Skeletal muscle tissue (tissue), 3 donors: ENCODE measurements at regions not wholly inside any gene's neighbourhood (a gene's known extent, or its start where the extent isn't known, plus 50 kb on each side); places are given as distances from the start of the nearest gene placed in this dataset.
"Not testable (repeated sequence)": the region's sequence is repeated elsewhere in the genome, so short reads cannot be mapped to it uniquely, and the experiment has no call there.

Experiments used
- H3K27ac ChIP-seq: one replicate; pipeline ENCODE4 v1.7.0; 2013; ENCODE audit warnings: mild to moderate bottlenecking, low read depth, low read length, inconsistent platforms
- H3K27me3 ChIP-seq, 3 donors: one replicate each; pipeline ENCODE4 v1.7.0; 2013; ENCODE audit warnings: low read length in 3 of 3; ENCODE audit not compliant: control insufficient read depth in 3 of 3, insufficient read depth in 3 of 3
- H3K36me3 ChIP-seq, 3 donors: one replicate each; pipeline ENCODE4 v1.7.0; 2013; ENCODE audit warnings: low read length in 3 of 3; ENCODE audit not compliant: control insufficient read depth in 3 of 3, insufficient read depth in 3 of 3
- H3K4me1 ChIP-seq, 3 donors: one replicate each; pipeline ENCODE4 v1.7.0; 2013; ENCODE audit warnings: low read length in 3 of 3, mild to moderate bottlenecking in 3 of 3; ENCODE audit not compliant: control insufficient read depth in 3 of 3, insufficient read depth in 3 of 3
- H3K4me3 ChIP-seq, 3 donors: one replicate each; pipeline ENCODE4 v1.7.0; 2013; ENCODE audit warnings: low read length in 3 of 3
- H3K9ac ChIP-seq, 3 donors: one replicate each; pipeline ENCODE4 v1.7.0; 2013; ENCODE audit warnings: low read length in 3 of 3, mild to moderate bottlenecking in 3 of 3, moderate library complexity in 2 of 3, low read depth in 1 of 3
- H3K9me3 ChIP-seq, 3 donors: one replicate each; pipeline ENCODE4 v1.7.0; 2013; ENCODE audit warnings: low read length in 3 of 3; ENCODE audit not compliant: control insufficient read depth in 3 of 3
- donor health status: Osteomylitis.

- Histone ChIP-seq H3K27ac (no peak overlapping the region), H3K36me3 (no peaks in the 10 kb centered on the region), H3K9me3 (no peaks in the 10 kb centered on the region), H3K4me3 (no peak overlapping the region), H3K4me1 (no peaks in the 10 kb centered on the region), H3K9ac (no peak overlapping the region), H3K27me3 (no peaks in the 10 kb centered on the region)
Measured at GRCh38 chr13:60258349-60258748, 94.6 kb upstream of the DIAPH3 start.

DNA sequence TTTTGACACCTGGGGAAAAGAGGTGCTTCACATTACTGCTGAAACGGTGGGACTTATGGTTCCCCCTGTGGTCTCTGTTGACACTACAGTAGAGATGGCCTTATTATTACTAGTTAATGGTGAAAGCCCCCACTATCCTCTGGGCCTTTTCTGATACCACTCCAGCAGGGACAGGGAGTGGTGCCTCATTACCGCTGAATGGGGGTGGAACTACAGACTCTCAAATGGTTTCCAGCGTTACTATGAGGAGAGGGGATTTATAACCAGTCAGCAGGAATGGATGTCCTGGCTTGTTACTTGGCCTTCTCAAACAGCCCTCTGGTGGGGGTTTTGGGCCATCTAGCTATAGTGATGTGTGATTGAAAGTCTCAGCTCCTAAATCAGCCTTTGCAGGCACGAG, 96.7 kb upstream of the DIAPH3 start:
- Histone ChIP-seq H3K9ac (no peak overlapping the region), H3K27ac (no peak overlapping the region), H3K4me3 (no peak overlapping the region), H3K36me3 (no peaks in the 10 kb centered on the region), H3K4me1 (no peaks in the 10 kb centered on the region), H3K27me3 (no peaks in the 10 kb centered on the region), H3K9me3 (no peaks in the 10 kb centered on the region)

DNA sequence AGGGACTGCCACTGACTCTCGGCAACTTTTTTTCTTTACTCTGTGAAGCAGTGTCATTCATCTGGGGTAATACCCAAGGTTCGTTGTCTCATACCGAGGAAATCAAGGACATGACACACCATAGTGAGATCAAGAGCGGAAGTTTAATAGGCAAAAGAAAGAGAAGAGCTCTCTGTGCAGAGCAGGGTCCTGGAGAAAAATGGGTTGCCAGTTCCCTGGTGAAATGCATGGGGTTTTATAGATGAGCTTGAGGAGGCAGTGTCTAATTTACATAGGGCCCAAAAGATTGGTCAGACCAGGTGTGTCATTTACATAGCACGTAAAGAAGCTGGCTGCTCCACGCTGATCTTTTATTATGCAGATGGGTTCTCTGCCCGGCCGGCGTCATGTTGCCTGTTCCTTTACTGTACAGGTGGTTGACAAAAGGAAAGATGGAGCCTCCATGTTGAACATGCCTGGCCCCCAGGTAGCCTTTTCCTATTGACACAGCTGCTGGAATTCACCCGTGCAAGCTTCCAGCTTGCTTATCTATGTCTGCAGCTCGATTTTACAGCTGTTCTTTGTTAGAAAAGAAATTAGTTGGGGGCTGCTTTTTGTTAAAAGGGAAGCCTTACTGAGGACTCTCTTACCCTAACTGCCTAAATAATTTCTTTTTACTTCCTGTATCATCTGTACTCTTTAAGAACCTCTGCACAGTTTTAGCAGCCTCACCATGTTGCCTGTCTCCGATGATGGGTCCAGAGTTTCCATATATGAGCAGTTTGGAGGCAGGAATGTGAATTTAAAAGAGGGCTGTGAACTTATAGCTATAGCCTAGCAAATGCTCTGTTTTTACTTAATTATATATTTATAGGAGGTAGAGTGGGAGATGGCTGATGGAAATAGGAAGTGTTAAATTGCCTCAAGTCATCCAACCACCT, 98.0 kb upstream of the DIAPH3 start:
- Histone ChIP-seq H3K36me3 (no peaks in the 10 kb centered on the region), H3K4me3 (no peak overlapping the region), H3K27ac (no peak overlapping the region), H3K9me3 (no peaks in the 10 kb centered on the region), H3K27me3 (no peaks in the 10 kb centered on the region), H3K9ac (no peak overlapping the region), H3K4me1 (no peaks in the 10 kb centered on the region)

DNA sequence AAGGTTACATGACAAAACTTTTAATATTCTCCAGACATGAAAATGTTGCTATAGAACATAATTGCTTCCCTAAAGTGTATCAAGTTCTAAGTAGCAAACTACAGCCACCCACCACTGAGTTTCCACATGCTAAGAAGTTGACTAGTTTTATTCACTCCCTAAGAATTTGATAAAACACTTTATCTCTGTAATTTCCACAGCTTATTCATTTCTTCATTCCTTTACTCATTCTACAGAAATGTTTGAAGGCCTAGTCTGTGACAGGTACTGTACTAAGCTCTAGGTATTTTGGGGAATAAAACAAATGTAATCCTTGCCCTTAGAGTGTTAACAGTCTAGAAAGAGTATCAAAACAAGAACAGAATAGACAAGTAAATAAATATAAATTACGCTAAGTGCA, 101.8 kb upstream of the DIAPH3 start:
- no peaks in the 10 kb centered on the region for H3K36me3 ChIP-seq
- no peak overlapping the region for H3K27ac ChIP-seq
- no peak overlapping the region for H3K4me3 ChIP-seq
- no peaks in the 10 kb centered on the region for H3K9me3 ChIP-seq
- H3K27me3 ChIP-seq, result no peaks in the 10 kb centered on the region
- H3K4me1 ChIP-seq, result no peaks in the 10 kb centered on the region
- H3K9ac ChIP-seq, result no peak overlapping the region

- H3K9ac ChIP-seq, result peak overlapping the region in 2 of 3 donors; percentile 26 to 40
- no peak overlapping the region for H3K27ac ChIP-seq
- no peaks in the 10 kb centered on the region for H3K4me1 ChIP-seq
- no peaks in the 10 kb centered on the region for H3K9me3 ChIP-seq
- H3K4me3 ChIP-seq, result peak overlapping the region; percentile 44 to 65 (median 63)
- H3K36me3 ChIP-seq, result no peaks in the 10 kb centered on the region
- no peaks in the 10 kb centered on the region for H3K27me3 ChIP-seq
Measured at GRCh38 chr13:60267498-60268202, 103.9 kb upstream of the DIAPH3 start.

DNA sequence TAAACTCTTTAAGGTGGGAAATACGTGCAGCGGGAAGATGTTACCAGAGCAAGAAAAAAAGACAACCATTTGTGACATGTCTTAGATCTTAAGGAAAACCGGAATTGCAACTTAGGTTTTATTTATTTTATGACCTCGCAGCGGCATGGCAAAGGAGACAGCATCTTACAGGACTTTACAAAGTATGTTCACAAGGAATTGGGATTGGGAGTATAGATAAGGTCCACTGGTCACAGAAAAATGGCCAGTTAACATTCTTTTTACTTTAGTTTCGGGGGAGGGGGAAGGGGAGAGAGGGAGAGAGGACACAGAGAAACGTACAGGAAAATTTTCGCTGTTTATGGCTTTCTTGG, 104.5 kb upstream of the DIAPH3 start:
- no peaks in the 10 kb centered on the region for H3K4me1 ChIP-seq
- no peaks in the 10 kb centered on the region for H3K27me3 ChIP-seq
- peak overlapping the region in 1 of 3 donors; percentile 26 for H3K9ac ChIP-seq

DNA sequence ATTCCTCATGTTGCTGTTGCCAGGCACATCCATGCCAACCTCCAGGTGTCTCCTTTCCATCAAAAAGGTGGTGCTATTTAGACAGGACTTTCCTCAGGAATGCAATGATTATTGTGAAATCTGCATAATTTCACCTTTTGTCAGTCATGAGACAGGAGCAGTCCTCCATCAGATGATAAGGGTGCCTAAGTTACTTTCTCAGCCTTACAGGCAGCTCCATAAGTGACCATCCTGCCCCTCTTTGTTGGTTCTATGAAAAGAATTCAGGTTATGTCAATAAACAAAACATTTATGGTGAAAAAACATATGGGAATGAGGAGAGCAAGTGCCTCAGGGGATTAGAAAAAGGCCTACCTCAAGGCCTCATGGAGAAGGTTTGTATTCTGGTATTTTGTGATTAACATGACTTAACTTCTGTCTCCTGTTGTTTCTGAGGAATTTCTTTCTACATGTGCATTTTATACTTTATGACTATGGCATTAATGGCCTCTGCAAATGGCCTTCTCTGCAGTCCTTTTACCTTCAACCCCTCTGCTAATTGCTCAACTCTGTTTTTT, 110.3 kb upstream of the DIAPH3 start:
- no peaks in the 10 kb centered on the region for H3K36me3 ChIP-seq

More for the DNA sequence above, 104.5 kb upstream of the DIAPH3 start:
- Histone ChIP-seq H3K36me3 (no peaks in the 10 kb centered on the region), H3K9me3 (no peaks in the 10 kb centered on the region), H3K4me3 (peak overlapping the region; percentile 44 to 65 (median 63)), H3K27ac (no peak overlapping the region)

GRCh38 chr13:60274655-60275054, 110.9 kb upstream of the DIAPH3 start:
- H3K36me3 ChIP-seq, result no peaks in the 10 kb centered on the region
- H3K27ac ChIP-seq, result no peak overlapping the region
- H3K9me3 ChIP-seq, result no peaks in the 10 kb centered on the region
- H3K9ac ChIP-seq, result no peak overlapping the region
- no peak overlapping the region for H3K4me3 ChIP-seq
- H3K27me3 ChIP-seq, result peaks cover 0 to 3% (median 0%) of the 10 kb centered on the region in 3 donors
- H3K4me1 ChIP-seq, result no peaks in the 10 kb centered on the region

More for the DNA sequence above, 110.3 kb upstream of the DIAPH3 start:
- H3K9me3 ChIP-seq, result no peaks in the 10 kb centered on the region
- H3K4me3 ChIP-seq, result no peak overlapping the region
- H3K27me3 ChIP-seq, result no peaks in the 10 kb centered on the region
- no peak overlapping the region for H3K27ac ChIP-seq
- H3K9ac ChIP-seq, result no peak overlapping the region
- no peaks in the 10 kb centered on the region for H3K4me1 ChIP-seq

DNA sequence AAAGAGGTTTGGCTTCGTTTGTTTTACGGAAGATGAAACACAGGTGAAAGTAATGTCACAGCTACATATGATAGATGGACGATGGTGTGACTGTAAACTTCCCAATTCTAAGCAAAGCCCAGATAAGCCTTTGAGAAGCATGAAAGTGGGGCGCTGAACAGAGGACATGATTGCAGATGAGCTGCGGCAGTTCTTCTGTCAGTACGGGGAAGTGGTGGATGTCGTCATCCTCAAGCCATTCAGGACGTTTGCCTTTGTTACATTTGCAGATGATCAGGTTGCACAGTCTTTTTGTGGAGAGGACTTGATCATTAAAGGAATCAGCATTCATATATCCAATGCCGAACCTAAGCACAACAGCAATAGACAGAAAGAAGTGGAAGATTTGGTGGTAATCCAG, 111.5 kb upstream of the DIAPH3 start:
- H3K36me3 ChIP-seq, result no peaks in the 10 kb centered on the region
- H3K27ac ChIP-seq, result no peak overlapping the region
- H3K27me3 ChIP-seq, result peaks cover 0 to 3% (median 0%) of the 10 kb centered on the region in 3 donors
- H3K9ac ChIP-seq, result no peak overlapping the region
- H3K4me1 ChIP-seq, result no peaks in the 10 kb centered on the region
- no peaks in the 10 kb centered on the region for H3K9me3 ChIP-seq
- H3K4me3 ChIP-seq, result no peak overlapping the region

DNA sequence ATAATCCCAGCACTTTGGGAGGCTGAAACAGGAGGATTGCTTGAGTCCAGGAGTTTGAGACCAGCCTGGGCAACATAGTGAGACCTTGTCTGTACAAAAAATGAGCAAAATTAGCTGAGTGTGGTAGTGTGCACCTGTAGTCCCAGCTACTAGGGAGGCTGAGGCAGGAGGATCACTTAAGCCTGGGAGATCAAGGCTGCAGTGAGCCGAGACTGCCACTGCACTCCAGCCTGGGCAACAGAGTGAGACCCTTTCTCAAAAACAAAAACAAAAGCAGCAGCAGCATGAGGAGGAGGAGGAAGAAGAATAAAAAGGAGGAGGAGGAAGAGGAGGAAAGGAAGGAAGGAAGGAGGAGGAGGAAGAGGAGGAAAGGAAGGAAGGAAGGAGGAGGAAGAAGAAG, 116.5 kb upstream of the TDRD3 start:
- not testable (repeated sequence) for H3K9ac ChIP-seq, H3K27ac ChIP-seq, H3K4me3 ChIP-seq, H3K4me1 ChIP-seq, H3K27me3 ChIP-seq, H3K9me3 ChIP-seq, H3K36me3 ChIP-seq
